ENCODE measurements at regions not wholly inside any gene's neighbourhood (a gene's known extent, or its start where the extent isn't known, plus 50 kb on each side); places are given as distances from the start of the nearest gene placed in this dataset.

GRCh38 chr10:85187047-85187446 lies 858.7 kb downstream of the CCSER2 start:
- no peak for DNase-seq (ENCODE audit: low read depth in 2 of 3, low spot score in 2 of 3)

- no peak for DNase-seq (ENCODE audit: low read depth in 2 of 3, low spot score in 2 of 3)
Observed at GRCh38 chr10:85188770-85189484, 860.5 kb downstream of the CCSER2 start.

- no peak for DNase-seq (ENCODE audit: low read depth in 2 of 3, low spot score in 2 of 3)
Observed at GRCh38 chr10:85193796-85194195, 865.4 kb downstream of the CCSER2 start.

- DNase-seq (ENCODE audit: low read depth in 2 of 3, low spot score in 2 of 3), result no peak
Observed at GRCh38 chr10:85194706-85195105, 866.3 kb downstream of the CCSER2 start.

- DNase-seq (ENCODE audit: low read depth in 2 of 3, low spot score in 2 of 3), result no peak
Observed at GRCh38 chr10:85195596-85195995, 867.2 kb downstream of the CCSER2 start.

- no peak for DNase-seq (ENCODE audit: low read depth in 2 of 3, low spot score in 2 of 3)
Observed at GRCh38 chr10:85204814-85205213, 876.4 kb downstream of the CCSER2 start.

- DNase-seq (ENCODE audit: low read depth in 2 of 3, low spot score in 2 of 3), result no peak
Observed at GRCh38 chr10:85212526-85212925, 884.1 kb downstream of the CCSER2 start.

GRCh38 chr10:85213493-85213892 lies 885.1 kb downstream of the CCSER2 start:
- DNase-seq (ENCODE audit: low read depth in 2 of 3, low spot score in 2 of 3), result no peak

- DNase-seq (ENCODE audit: low read depth in 2 of 3, low spot score in 2 of 3), result no peak
Observed at GRCh38 chr10:85222300-85222699, 893.9 kb downstream of the CCSER2 start.

GRCh38 chr10:85224366-85224940 lies 896.1 kb downstream of the CCSER2 start:
- DNase-seq (ENCODE audit: low read depth in 2 of 3, low spot score in 2 of 3), result no peak

- DNase-seq (ENCODE audit: low read depth in 2 of 3, low spot score in 2 of 3), result no peak
Observed at GRCh38 chr10:85225311-85225710, 896.9 kb downstream of the CCSER2 start.

GRCh38 chr10:85226596-85226995 lies 898.2 kb downstream of the CCSER2 start:
- no peak for DNase-seq (ENCODE audit: low read depth in 2 of 3, low spot score in 2 of 3)

- DNase-seq (ENCODE audit: low read depth in 2 of 3, low spot score in 2 of 3), result no peak
Observed at GRCh38 chr10:85228726-85229125, 900.3 kb downstream of the CCSER2 start.

GRCh38 chr10:85231534-85232270 lies 903.3 kb downstream of the CCSER2 start:
- DNase-seq (ENCODE audit: low read depth in 2 of 3, low spot score in 2 of 3), result no peak

GRCh38 chr10:85235258-85235657 lies 906.9 kb downstream of the CCSER2 start:
- no peak for DNase-seq (ENCODE audit: low read depth in 2 of 3, low spot score in 2 of 3)

GRCh38 chr10:85238676-85239075 lies 910.3 kb downstream of the CCSER2 start:
- no peak for DNase-seq (ENCODE audit: low read depth in 2 of 3, low spot score in 2 of 3)

GRCh38 chr10:85250304-85250703 lies 921.9 kb downstream of the CCSER2 start:
- DNase-seq (ENCODE audit: low read depth in 2 of 3, low spot score in 2 of 3), result no peak

GRCh38 chr10:85256481-85256880 lies 928.1 kb downstream of the CCSER2 start:
- DNase-seq (ENCODE audit: low read depth in 2 of 3, low spot score in 2 of 3), result no peak

- no peak for DNase-seq (ENCODE audit: low read depth in 2 of 3, low spot score in 2 of 3)
Observed at GRCh38 chr10:85259908-85260307, 931.5 kb downstream of the CCSER2 start.

GRCh38 chr10:85262992-85263391 lies 934.6 kb downstream of the CCSER2 start:
- no peak for DNase-seq (ENCODE audit: low read depth in 2 of 3, low spot score in 2 of 3)

GRCh38 chr10:85265121-85265520 lies 936.7 kb downstream of the CCSER2 start:
- no peak for DNase-seq (ENCODE audit: low read depth in 2 of 3, low spot score in 2 of 3)

GRCh38 chr10:85266808-85267207 lies 938.4 kb downstream of the CCSER2 start:
- DNase-seq (ENCODE audit: low read depth in 2 of 3, low spot score in 2 of 3), result no peak

Data from hematopoietic multipotent progenitor cell (in vitro differentiated cells).